ENCODE measurements at regions not wholly inside any gene's neighbourhood (a gene's known extent, or its start where the extent isn't known, plus 50 kb on each side); places are given as distances from the start of the nearest gene placed in this dataset.

- TF ChIP-seq EZH2 (IDR thresholded peaks at IDR 0.05) (no peak), CTCF (IDR thresholded peaks at IDR 0.05) (no peak), EZH2phosphoT487 (IDR thresholded peaks at IDR 0.05) (no peak)
These were observed 354.7 kb upstream of the SMIM21 start for GRCh38 chr18:75782204-75782603.
